Mesothelial cell of epicardium (in vitro differentiated cells): ENCODE measurements at regions not wholly inside any gene's neighbourhood (a gene's known extent, or its start where the extent isn't known, plus 50 kb on each side); places are given as distances from the start of the nearest gene placed in this dataset.

Experiments
- DNase-seq, 2 experiments: peaks; one replicate each; pipeline ENCODE4 v3.0.0; 2021; ENCODE audit warnings: low spot score in 2 of 2; ENCODE audit not compliant: unreplicated experiment in 2 of 2
- H3K27ac Mint-ChIP-seq: 2 replicates; pipeline ENCODE4 v1.8.0; 2021; ENCODE audit warnings: mixed read lengths
- H3K27me3 Mint-ChIP-seq: 2 replicates; pipeline ENCODE4 v1.8.0; 2021; ENCODE audit warnings: low read depth, mixed read lengths
- H3K36me3 Mint-ChIP-seq: 2 replicates; pipeline ENCODE4 v1.8.0; 2021; ENCODE audit warnings: mixed read lengths
- H3K4me1 Mint-ChIP-seq: 2 replicates; pipeline ENCODE4 v1.8.0; 2021; ENCODE audit warnings: mixed read lengths
- H3K4me3 Mint-ChIP-seq: 2 replicates; pipeline ENCODE4 v1.8.0; 2021; ENCODE audit warnings: mild to moderate bottlenecking, moderate library complexity, mixed read lengths
- H3K9me3 Mint-ChIP-seq: 2 replicates; pipeline ENCODE4 v1.8.0; 2021; ENCODE audit warnings: mixed read lengths
- CTCF ChIP-seq: fragments of 200-600 bp; sonication (generic); IDR thresholded peaks from one replicate; pipeline ENCODE4 v1.5.0; 2021; ENCODE audit warnings: antibody characterized with exemption; ENCODE audit not compliant: unreplicated experiment

- H3K4me3 Mint-ChIP-seq: no peak overlapping the region
- no peak for TF ChIP-seq CTCF
- peaks cover 18% of the 10 kb centered on the region for H3K27me3 Mint-ChIP-seq
- no peaks in the 10 kb centered on the region for H3K9me3 Mint-ChIP-seq
- DNase-seq: no peak
- no peak overlapping the region for H3K27ac Mint-ChIP-seq
- H3K36me3 Mint-ChIP-seq: no peaks in the 10 kb centered on the region
- H3K4me1 Mint-ChIP-seq: peaks cover 8% of the 10 kb centered on the region
Measured at GRCh38 chr11:70739811-70740487, 341.6 kb downstream of the CTTN start.

- no peak for DNase-seq
- Mint-ChIP-seq H3K36me3 (no peaks in the 10 kb centered on the region), H3K4me3 (no peak overlapping the region), H3K9me3 (no peaks in the 10 kb centered on the region), H3K4me1 (peaks cover 8% of the 10 kb centered on the region), H3K27me3 (peaks cover 18% of the 10 kb centered on the region), H3K27ac (no peak overlapping the region)
- TF ChIP-seq CTCF: no peak
Measured at GRCh38 chr11:70740488-70740851, 342.1 kb downstream of the CTTN start.

- DNase-seq: no peak
- Mint-ChIP-seq H3K36me3 (no peaks in the 10 kb centered on the region), H3K27me3 (peaks cover 18% of the 10 kb centered on the region), H3K27ac (no peak overlapping the region), H3K9me3 (no peaks in the 10 kb centered on the region), H3K4me3 (no peak overlapping the region), H3K4me1 (peaks cover 8% of the 10 kb centered on the region)
- no peak for TF ChIP-seq CTCF
Measured at GRCh38 chr11:70741085-70741484, 342.8 kb downstream of the CTTN start.

- H3K4me3 Mint-ChIP-seq: no peak overlapping the region
- H3K4me1 Mint-ChIP-seq: peaks cover 8% of the 10 kb centered on the region
- DNase-seq: peak in 1 of 2 experiments; percentile 50
- no peaks in the 10 kb centered on the region for H3K36me3 Mint-ChIP-seq
- TF ChIP-seq CTCF: no peak
- H3K9me3 Mint-ChIP-seq: no peaks in the 10 kb centered on the region
- H3K27ac Mint-ChIP-seq: no peak overlapping the region
- H3K27me3 Mint-ChIP-seq: peaks cover 18% of the 10 kb centered on the region
Measured at GRCh38 chr11:70742553-70743291, 344.4 kb downstream of the CTTN start.

GRCh38 chr11:70743329-70743728, 345.0 kb downstream of the CTTN start:
- H3K4me1 Mint-ChIP-seq: peaks cover 8% of the 10 kb centered on the region

More at GRCh38 chr11:70743329-70743728, 345.0 kb downstream of the CTTN start:
- no peak for DNase-seq
- TF ChIP-seq CTCF: no peak
- no peak overlapping the region for H3K4me3 Mint-ChIP-seq
- peaks cover under 1% of the 10 kb centered on the region for H3K9me3 Mint-ChIP-seq
- no peak overlapping the region for H3K27ac Mint-ChIP-seq
- H3K27me3 Mint-ChIP-seq: peaks cover 18% of the 10 kb centered on the region
- no peaks in the 10 kb centered on the region for H3K36me3 Mint-ChIP-seq
